ENCODE measurements at regions not wholly inside any gene's neighbourhood (a gene's known extent, or its start where the extent isn't known, plus 50 kb on each side); places are given as distances from the start of the nearest gene placed in this dataset.

DNA sequence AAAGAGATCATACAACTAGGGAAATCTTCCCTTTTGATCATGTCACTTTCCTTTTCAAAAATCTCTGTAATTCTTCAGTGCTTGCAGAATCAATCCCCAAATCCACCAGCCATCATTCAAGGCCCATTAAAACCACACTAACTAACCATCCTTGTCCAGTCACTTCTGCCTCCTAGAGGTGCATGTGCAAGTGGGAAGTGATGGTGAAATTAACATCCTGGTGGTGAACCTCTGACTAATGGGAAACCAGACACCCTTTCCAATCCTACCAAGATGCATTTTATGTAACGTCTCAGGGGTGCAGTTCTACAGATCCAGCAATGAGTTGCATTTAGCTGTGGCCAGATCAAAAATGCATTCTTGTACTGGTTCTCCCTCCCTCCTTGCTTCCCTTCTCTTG, 341.8 kb downstream of the RAPGEF2 start:
- no peak for DNase-seq (ENCODE audit: low read depth)

DNA sequence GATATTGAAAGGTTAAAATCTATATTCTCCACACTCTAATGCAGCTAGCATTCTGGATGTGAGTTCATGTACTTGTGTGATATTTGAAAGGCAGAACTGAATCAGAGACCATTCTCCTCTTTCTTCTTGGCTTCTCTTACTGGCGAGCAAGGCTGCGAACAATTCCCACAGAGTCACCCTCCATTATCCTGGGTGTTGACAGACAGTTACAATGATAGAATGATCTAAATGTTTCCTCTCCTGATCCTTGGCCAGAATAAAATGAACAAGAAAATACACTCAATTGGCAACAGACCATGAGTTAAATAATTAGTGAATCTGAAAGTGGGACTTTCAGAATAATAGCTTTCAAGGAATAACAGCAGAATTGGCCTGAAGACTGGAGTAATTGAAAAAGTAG, 342.8 kb downstream of the RAPGEF2 start:
- DNase-seq (ENCODE audit: low read depth): no peak

DNA sequence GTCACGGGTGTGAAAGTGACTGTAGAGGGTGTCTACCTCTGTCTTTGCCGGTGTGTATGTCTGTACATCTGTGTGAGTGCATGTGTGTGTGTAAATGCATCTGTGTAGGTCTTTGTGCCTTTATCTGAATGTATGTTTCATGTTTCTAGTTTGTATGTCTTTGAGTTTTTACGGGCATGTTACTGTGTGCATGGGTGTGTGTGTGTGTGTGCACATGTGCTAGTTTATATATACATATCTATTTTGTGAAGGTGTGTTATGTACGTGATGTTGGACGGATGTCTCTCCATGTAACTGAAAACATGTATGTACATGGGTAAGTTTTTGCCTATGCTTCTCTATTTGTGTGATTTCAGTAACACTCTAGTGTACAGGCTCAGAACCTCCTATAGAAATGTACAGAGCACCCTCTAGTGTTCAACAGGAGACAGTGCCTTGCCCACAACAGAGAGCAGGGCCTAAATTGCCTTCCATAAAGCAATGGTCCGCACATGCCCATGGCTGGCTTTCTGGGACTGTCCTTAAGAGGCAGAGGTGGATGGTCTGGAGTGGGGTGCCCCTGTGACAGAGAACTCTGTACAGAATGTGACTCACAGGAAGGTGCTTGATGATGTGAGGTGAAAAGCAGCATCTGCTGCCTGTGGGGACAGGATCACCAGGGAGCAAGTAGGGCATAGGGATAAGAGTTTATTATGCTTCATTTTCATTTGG, 343.5 kb downstream of the RAPGEF2 start:
- peak; percentile 14 for DNase-seq (ENCODE audit: low read depth)

DNA sequence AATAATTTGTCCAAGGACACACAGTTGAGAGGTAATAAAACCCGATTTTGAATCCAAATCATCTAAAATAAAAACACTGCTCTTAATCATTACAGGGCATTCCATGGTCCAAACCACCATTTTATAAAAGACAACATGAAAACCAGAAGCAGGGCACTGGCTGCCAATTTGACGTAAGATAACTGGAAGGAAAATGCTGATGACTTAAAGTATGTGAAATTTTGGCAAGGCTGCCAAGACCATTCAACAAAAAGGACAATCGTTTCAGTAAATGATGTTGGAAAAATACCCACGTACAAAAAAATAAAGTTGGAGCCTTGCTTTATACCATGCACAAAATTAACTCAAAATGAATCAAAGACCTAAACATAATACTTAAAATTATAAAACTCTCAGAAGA, 344.4 kb downstream of the RAPGEF2 start:
- no peak for DNase-seq (ENCODE audit: low read depth)

DNA sequence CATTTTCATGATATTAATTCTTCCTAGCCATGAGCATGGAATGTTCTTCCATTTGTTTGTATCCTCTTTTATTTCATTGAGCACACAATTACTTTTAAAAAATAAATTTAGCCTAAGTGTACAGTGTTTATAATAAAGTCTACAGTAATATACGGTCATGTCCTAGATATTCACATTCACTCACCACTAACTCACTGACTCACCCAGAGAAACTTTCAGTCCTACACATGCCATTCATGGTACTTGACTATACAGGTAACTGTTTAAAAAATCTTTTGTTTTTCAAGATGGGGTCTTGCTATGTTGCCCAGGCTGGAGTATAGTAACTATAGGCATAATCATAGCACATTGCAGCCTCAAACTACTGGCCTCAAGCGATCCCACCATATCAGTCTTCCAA, 348.1 kb downstream of the RAPGEF2 start:
- no peak for DNase-seq (ENCODE audit: low read depth)

DNA sequence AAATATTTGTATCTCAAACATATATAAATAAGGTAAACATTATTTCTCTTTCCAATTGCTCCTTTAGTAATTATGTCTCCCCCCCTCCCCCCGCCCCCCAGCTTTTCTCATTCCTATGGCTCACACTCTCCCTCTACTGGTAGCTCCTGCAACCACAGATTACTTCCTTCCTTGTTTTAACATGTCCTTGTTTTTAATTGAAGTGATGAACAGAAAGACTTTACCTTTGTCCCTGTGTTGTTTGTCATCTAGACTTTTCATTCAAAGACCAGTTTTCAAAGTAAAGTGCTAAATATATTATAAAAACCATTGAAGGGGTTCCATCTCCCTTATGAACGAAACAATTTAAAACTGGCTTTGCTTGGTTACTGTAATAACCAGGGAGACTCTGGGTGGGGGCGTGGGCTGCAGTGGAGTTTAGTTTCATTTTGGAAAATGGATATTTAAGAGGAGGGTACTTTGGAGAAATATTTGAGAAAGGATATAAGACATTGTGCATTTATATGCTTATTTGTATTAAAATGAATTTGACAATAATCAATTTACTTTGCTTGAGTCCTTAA, 352.9 kb downstream of the RAPGEF2 start:
- DNase-seq (ENCODE audit: low read depth): peak; percentile 8

DNA sequence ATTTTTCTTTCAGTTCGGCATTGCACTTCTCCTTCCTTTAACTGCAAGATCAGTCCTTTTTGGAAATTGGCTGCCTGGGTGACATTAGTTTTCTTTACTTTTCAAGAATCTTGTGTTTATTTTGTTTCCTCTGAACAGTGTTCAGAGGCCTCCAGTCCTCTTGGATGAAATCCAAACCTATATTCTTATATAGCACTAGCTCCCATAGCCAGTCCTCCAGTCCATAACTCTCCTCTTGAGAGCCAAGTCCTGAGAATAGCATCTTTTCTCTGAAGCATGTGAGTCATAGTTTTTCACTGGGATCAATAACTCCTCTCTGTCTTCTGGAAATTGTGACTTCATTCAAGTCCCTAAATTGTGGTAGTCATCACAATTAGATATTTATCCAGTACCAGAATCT, 357.5 kb downstream of the RAPGEF2 start:
- DNase-seq (ENCODE audit: low read depth): no peak

DNA sequence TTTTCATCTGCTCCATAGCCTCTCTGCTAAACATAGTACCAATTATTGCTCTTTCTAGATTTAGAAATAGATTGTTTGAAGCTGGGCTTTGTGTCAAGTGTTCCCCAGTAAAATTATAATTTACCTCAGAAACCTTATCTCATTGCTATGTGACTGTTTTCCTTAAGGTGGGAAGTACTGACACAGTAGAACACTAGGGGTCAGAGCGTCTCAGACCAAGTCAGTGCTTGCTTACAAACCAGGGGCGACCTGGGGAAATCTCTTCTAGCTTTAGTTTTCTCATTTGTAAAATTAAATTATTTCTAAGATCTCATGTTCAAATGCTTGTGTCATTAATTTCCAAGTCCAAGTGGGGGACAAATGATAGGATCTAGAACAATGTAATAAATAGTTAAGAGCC, 360.4 kb downstream of the RAPGEF2 start:
- DNase-seq (ENCODE audit: low read depth): no peak

DNA sequence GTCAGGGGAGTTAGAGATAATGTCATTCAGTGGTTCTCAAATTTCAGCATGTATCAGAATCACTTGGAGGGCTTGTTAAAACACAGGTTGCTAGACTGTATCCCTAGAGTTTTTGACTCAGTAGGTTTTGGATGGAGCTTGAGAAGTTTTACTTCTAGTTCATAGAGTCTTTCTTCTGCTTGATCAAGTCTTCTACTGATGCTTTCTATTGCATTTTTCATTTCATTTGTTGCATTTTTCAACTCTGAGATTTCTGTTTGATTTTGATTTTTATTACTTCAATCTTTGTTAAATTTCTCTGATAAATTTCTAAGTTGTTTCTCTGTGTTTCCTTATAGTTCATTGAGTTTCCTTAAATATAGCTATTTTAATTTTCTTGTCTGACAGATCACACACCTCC, 361.4 kb downstream of the RAPGEF2 start:
- DNase-seq (ENCODE audit: low read depth): no peak

DNA sequence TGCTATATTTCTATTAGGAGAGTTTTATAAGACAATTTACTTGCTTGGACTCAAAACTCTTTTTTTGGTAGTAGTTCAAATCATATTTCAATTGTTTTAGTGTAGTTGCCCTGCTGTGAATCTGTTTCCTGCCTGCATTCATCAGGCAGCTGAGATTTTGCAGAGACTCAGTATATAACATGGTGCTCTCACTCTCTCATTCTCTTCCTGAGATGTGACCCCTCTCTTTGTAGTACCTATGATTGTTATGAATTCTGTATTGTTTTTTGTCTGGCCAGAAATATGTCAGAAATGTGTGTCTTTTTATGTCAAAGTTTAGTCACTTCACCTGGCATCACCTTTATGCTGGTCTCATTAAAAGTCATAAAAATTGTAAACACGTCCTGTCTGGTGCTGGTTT, 374.0 kb downstream of the RAPGEF2 start:
- DNase-seq (ENCODE audit: low read depth): no peak

DNA sequence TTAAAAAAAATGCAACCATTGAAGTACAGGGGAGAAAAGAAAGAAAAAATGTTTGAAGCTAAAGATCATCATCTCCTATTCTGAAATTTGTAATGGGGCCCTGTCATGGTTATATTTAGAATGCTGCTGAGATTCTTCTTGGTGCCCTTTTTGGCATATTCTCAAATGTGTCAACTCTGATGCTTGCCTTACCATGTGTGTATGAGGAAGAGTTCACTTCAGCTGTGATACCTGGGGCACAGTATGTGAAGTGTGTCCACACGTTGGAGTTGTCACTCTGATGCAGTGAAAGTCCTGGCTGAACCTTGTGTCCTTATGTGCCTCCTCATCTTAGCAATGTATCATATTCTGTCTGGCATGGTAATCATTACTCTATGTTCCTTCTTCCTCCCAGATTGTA, 377.9 kb downstream of the RAPGEF2 start:
- no peak for DNase-seq (ENCODE audit: low read depth)

DNA sequence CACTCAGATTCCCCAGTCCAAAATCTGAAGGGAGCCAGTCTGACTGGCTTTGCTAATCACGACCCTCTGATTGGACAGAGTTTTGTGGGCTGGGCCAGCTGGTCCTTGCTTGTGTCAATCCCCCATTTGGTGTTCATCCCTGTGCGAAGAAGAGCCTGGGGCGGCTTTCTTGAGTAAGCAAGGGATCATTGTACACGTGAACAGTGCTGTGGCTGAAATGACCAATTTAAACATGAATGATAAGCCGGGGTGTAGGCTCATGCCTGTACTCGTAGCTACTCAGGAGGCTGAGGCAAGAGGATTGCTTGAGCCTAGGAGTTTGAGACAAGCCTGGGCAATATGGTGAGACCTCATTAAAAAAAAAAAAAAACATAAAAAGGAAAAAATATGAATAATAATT, 379.1 kb downstream of the RAPGEF2 start:
- no peak for DNase-seq (ENCODE audit: low read depth)

DNA sequence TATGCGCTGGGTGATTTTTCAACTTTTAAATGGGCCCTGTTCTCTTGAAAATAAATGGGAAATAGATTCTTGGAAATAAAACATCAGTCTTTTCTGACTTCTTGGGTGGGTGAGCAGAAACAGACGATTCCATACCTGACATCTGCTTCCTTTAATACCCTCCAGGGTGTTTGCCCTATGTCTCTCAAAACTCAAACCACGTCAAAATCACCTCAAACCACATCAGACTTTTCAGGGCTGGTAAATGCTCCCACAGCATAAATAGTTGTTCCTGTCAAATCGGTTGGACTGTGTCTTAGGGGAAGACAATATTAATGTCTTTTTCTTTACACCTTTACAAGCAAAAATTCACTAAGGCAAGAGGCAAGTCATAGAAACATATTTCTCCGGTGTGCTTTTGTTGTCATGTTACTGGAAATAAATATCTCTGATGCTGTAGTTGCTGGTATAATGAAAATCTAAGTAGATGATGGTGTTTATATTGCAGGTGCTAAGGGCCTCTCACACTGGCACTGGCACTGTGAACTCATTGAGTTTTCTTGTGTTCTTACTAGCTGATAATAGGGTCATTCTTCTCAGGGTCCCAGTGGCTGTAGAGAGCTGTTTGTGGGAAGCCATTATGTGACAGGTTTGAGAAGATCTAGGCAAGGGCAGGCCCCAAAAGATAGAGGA, 380.4 kb downstream of the RAPGEF2 start:
- DNase-seq (ENCODE audit: low read depth): no peak

DNA sequence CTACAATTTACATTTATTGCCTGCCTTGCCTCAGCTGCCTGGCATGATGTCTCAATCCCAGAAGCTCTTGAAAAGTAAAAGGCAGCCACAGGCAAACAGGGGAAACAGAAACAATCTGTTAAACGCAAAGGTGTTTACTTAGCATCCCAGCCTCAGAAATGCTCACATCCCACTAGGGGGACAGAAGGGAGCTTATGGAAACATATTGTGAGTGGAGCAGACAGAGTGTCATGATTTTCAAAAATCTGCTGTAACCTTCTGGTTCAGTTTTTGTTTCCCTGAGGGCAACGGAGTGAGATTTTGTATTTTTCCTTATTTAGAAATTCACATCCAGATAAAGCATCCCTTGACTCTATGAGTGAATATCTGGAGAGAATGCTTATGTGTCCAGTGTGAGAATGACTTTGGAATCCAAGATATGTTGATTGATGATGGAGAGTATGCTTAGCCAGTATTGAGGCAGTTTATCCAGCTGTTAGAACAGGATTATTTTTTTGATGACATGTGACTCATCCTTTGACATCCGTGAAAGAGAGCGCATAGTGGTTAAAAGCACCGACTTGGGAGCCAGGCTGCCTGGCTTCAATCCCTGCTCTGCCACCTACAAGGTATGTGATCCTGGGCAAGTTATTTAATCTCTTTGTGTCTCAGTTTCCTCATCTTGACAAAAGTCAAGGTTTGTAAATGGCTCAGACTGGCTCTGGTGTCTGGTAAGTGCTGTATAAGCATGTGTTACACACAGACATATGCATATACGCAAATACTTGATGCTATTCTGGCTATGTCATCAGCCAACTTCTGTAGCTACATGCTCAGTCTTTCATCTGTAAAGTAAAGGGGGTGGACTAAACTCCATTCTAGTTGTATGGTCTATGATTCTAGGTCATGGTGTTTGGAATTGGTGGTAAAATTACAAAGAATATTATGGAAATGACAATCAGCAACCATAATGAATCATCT, 381.2 kb downstream of the RAPGEF2 start:
- no peak for DNase-seq (ENCODE audit: low read depth)

DNA sequence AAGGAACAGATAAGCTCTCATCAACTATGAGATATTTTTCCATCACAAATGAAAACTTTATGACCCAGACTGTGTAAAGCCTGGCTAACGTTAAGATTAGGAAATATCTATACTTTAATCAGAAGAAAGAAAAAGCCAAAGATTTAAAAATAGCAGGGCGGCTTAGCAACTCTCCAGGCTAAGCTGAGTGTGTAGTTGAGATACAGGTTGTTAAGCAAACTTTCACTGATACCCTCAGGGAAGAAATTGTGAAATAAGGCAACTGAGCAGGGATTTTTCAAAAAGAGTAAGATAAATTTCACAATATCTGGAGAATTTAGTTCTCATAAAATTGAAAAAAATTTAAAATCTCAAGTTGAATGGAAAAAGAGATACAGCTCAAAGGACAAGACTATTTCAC, 382.0 kb downstream of the RAPGEF2 start:
- DNase-seq (ENCODE audit: low read depth): no peak

DNA sequence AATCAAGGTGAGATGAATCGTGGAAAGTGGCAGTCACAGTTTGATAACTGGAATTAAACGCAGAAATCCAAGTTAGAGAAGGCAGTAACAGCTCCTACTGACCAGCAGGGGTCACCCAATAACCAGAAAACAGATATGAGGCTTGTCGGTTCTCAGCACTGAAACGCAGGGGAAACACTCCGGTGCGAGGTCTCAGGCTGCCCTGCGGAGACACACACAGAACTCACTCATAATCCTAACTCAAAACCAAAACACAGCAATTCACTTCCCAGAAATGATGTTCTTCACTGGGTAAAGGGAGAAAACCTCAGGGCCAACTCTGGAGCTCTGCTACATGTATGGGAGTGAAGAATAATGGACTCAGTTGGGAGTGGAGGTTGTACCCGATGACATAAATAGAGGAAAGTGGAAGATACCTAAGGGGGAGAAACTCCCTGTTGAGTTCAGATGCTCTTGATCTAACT, 384.4 kb downstream of the RAPGEF2 start:
- DNase-seq (ENCODE audit: low read depth): peak; percentile 30

DNA sequence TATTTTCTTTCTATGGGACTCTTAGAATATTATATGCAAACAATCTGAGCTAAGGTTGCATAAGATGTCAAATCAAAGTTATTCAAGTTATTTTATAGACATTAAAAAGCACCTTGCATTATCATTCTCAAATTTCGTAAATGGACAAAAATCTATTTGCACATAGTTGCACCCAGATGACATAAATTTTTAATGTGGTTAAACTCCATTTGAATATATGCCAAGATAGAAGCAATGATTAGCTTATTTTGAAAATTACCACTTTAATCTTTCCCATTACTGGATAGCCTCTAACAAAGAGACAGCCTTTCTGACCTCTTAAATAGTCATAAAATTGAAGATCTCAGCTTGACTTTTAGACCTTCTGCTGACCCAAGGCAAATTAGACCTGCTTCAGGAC, 386.8 kb downstream of the RAPGEF2 start:
- no peak for DNase-seq (ENCODE audit: low read depth)

DNA sequence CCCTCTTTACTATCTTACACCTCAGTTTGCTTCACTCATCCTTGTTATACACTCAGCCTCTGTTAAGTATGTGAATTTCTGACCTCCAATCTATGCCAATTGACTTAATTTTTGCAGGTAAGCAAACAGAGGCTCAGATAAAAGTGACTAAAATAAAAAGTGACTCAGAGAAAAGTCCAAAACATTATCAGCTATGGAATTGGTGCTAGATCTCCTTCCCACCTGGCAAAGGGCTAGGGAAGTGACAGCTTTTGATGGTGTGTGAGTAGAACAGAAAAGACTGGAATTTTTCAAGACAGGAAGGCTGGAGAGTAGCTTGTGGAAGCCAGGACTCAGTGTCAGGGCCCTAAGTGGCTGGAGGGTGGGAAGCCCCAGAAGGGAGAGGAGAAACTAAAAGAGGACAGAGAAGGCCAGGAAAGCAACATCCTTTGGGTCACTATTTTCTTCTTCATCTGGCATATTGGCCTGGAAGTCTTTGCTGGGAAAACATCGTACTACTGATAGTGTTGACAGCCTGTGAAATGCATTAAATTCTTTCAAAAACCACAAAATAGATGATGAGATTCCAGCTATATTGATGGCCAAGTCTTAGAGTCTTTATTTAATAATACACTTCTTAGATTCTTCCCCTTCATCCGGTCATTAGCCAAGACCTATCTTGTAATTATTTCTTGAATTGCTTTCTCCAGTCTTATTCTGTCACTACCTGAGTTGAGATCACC, 392.8 kb downstream of the RAPGEF2 start:
- DNase-seq (ENCODE audit: low read depth): no peak

DNA sequence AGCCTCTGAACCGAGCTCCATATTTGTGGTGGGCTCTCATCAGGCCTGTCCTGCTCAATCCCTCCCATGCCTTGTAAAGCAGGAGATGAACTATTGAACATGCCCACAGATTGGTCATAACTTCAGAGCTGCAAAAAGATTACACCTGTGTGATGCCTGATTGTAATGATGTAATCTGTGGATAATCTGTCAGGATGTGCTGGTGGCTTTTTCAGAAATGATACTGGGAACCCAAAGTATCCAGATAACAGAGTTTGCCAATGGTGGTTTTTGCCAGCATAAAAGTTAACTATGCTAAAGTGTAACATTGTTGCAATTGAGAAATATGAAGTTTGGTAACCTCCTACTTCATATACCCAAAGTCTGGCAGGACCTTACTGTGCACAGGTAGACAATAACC, 393.4 kb downstream of the RAPGEF2 start:
- no peak for DNase-seq (ENCODE audit: low read depth)

DNA sequence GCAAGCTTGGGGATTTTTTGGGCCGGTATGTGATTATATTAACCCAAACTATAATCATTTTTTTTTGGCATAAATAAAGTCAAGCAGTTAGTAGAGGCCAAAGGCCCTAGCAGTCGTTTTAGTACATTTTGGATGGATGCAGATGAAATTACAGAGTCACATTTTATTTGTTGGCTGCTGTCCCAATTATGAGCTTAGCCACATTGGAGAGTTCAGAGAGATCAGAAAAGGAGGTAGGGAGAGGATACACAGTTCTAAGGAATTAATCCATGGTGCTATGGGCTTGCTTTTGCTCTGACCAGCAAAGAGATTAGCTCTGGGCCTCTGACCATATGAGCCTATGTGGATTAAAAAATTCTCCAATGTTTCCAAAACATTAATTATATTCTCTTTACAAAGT, 395.1 kb downstream of the RAPGEF2 start:
- no peak for DNase-seq (ENCODE audit: low read depth)

DNA sequence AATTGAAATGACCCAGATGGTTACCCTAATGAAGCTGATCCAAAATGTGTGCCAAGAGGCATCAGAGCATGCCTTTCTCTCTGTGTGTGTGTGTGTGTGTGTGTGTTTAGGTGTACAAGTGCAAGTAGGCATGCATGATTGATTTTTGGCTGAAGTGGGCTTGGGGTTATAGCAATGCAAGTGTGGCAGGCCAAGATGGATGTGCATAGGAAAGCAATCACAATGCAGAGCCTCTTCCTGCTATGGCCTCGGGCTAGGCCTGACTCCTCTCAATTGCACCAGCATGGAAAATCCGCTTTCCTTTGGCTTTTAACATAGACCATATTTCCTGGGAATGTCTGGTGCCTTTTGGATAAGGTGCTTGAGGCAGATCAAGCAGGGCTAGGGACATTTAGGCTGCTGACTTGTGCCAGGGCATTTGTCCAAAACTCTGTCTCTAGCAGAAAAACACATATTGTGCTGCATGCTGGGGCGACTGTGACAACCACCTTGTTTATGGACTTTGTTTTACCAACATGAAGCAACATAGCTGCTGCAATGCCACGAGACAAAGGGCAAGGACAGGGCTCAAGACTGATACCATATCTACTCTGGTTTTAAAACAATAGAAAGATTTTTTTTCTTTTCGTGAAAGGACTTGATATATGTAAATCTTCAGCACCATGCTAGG, 395.7 kb downstream of the RAPGEF2 start:
- no peak for DNase-seq (ENCODE audit: low read depth)
